Peyer's patch (tissue), 4 donors: ENCODE measurements at regions not wholly inside any gene's neighbourhood (a gene's known extent, or its start where the extent isn't known, plus 50 kb on each side); places are given as distances from the start of the nearest gene placed in this dataset.
A peak's percentile ranks its signal among the peaks of the same experiment; 100 is the strongest.

Experiments used
- DNase-seq, 3 donors: peaks; one replicate each; pipeline ENCODE4 v3.0.0-alpha.2; 2017 to 2019
- H3K27ac ChIP-seq, 4 donors: fragments of 200-600 bp; sonication (generic); one replicate each; pipeline ENCODE4 v1.5.1; 2016 to 2019
- H3K27me3 ChIP-seq, 2 donors: fragments of 200-600 bp; sonication (generic); one replicate each; pipeline ENCODE4 v1.5.1; 2019
- H3K36me3 ChIP-seq, 3 donors: fragments of 200-600 bp; sonication (generic); one replicate each; pipeline ENCODE4 v1.5.1; 2016 to 2019
- H3K4me1 ChIP-seq, 4 donors: fragments of 200-600 bp; sonication (generic); one replicate each; pipeline ENCODE4 v1.5.1; 2016 to 2019
- H3K4me3 ChIP-seq, 4 donors: fragments of 200-600 bp; sonication (generic); 1 replicate in 3 of 4; 2 replicates in 1 of 4; pipeline ENCODE4 v1.5.1; 2016 to 2019; ENCODE audit warnings: mild to moderate bottlenecking in 1 of 4
- H3K9me3 ChIP-seq, 4 donors: fragments of 200-600 bp; sonication (generic); one replicate each; pipeline ENCODE4 v1.5.1; 2016 to 2019; ENCODE audit warnings: mild to moderate bottlenecking in 1 of 4
- CTCF ChIP-seq, 6 experiments: fragments of 450-650 bp in 4 of 6; fragments of 200-600 bp in 2 of 6; sonication (generic) in 1 of 6; IDR thresholded peaks; one replicate each; pipeline ENCODE4 v1.5.1; 2017 to 2019; ENCODE audit warnings: antibody characterized with exemption in 6 of 6, mild to moderate bottlenecking in 3 of 6, moderate library complexity in 1 of 6
- POLR2A ChIP-seq, 2 donors: fragments of 450-650 bp; IDR thresholded peaks; one replicate each; pipeline ENCODE4 v1.5.1; 2017; ENCODE audit warnings: antibody characterized with exemption in 2 of 2, mild to moderate bottlenecking in 2 of 2, moderate library complexity in 2 of 2

- TF ChIP-seq CTCF (IDR thresholded peaks at IDR 0.05) (no peak), POLR2A (IDR thresholded peaks at IDR 0.05) (no peak)
- H3K27ac ChIP-seq = peak overlapping the region in 1 of 4 donors; percentile 60
- DNase-seq = peak in 1 of 3 donors; percentile 75
- H3K27me3 ChIP-seq = no peaks in the 10 kb centered on the region
- H3K36me3 ChIP-seq = no peaks in the 10 kb centered on the region
- H3K9me3 ChIP-seq = no peaks in the 10 kb centered on the region
- H3K4me1 ChIP-seq = peaks cover 0 to 9% (median 4%) of the 10 kb centered on the region in 4 donors
- H3K4me3 ChIP-seq = no peak overlapping the region
Measured at GRCh38 chr5:174610968-174611367, 113.4 kb upstream of the MSX2 start.

GRCh38 chr5:174612686-174613085 is 111.7 kb upstream of the MSX2 start:
- Histone ChIP-seq H3K9me3 (no peaks in the 10 kb centered on the region), H3K4me3 (no peak overlapping the region), H3K27ac (peak overlapping the region in 2 of 4 donors; percentile 63 to 76), H3K36me3 (no peaks in the 10 kb centered on the region), H3K27me3 (no peaks in the 10 kb centered on the region), H3K4me1 (peaks cover 0 to 9% (median 4%) of the 10 kb centered on the region in 4 donors)
- peak in 2 of 3 donors; percentile 69 to 82 for DNase-seq
- TF ChIP-seq POLR2A (IDR thresholded peaks at IDR 0.05) = no peak
- TF ChIP-seq CTCF (IDR thresholded peaks at IDR 0.05) = no peak

GRCh38 chr5:174614500-174615135 is 109.8 kb upstream of the MSX2 start:
- Histone ChIP-seq H3K4me1 (peaks cover 0 to 4% (median 2%) of the 10 kb centered on the region in 4 donors), H3K27me3 (no peaks in the 10 kb centered on the region), H3K36me3 (no peaks in the 10 kb centered on the region), H3K27ac (no peak overlapping the region), H3K9me3 (no peaks in the 10 kb centered on the region), H3K4me3 (no peak overlapping the region)
- no peak for TF ChIP-seq POLR2A (IDR thresholded peaks at IDR 0.05)
- no peak for TF ChIP-seq CTCF (IDR thresholded peaks at IDR 0.05)
- DNase-seq = no peak

GRCh38 chr5:174616036-174616435 is 108.3 kb upstream of the MSX2 start:
- Histone ChIP-seq H3K36me3 (no peaks in the 10 kb centered on the region), H3K4me1 (peaks cover 0 to 4% (median 2%) of the 10 kb centered on the region in 4 donors), H3K9me3 (no peaks in the 10 kb centered on the region), H3K27ac (no peak overlapping the region), H3K4me3 (no peak overlapping the region), H3K27me3 (no peaks in the 10 kb centered on the region)
- no peak for DNase-seq
- no peak for TF ChIP-seq CTCF (IDR thresholded peaks at IDR 0.05)
- no peak for TF ChIP-seq POLR2A (IDR thresholded peaks at IDR 0.05)

- Histone ChIP-seq H3K9me3 (no peaks in the 10 kb centered on the region), H3K4me3 (peak overlapping the region in 2 of 4 donors; percentile 2 to 19), H3K36me3 (no peaks in the 10 kb centered on the region), H3K27ac (peak overlapping the region in 2 of 4 donors; percentile 65 to 85), H3K4me1 (peaks cover 0 to 4% (median 0%) of the 10 kb centered on the region in 4 donors), H3K27me3 (no peaks in the 10 kb centered on the region)
- TF ChIP-seq POLR2A (IDR thresholded peaks at IDR 0.05) = no peak
- TF ChIP-seq CTCF (IDR thresholded peaks at IDR 0.05) = no peak
- DNase-seq = no peak
Measured at GRCh38 chr5:174617285-174617684, 107.1 kb upstream of the MSX2 start.
